ENCODE measurements at regions not wholly inside any gene's neighbourhood (a gene's known extent, or its start where the extent isn't known, plus 50 kb on each side); places are given as distances from the start of the nearest gene placed in this dataset.

DNA sequence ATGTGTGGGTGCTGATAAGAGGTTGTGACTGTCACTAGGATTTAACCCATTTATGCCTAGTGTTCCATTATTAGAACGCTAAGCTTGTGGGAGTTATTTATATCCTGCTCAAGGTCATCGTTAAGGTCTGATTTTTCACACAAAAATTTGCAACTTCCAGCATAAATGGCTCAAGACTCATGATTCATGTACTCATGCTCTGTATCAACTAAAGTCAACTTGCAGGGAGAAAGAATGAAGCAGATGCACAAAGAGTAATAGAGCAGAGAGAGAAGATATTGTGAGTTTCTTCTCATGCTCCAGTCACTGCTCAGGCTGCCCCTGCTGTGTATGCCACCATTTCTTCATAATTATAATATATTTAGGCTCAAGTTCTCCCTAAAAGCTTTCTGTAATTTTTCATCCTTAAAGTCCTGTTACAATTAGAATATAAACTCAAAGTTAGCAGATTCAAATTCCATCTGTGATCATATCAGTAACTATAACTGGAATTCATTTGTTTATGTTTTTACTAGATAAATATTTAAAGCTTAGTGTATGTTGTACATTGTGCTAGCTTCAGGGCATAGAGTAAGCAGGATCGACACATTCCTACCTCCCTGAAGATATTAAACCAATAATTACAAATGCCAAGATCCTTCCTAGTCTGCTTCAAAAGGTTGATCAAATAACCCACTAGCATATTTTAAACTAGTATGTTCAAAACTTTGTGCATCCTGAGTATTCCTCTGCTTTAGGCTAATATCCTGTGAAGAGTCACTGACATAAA, 136.7 kb downstream of the NUDT12 start:
- TF ChIP-seq EZH2 (IDR thresholded peaks at IDR 0.05; ENCODE audit: borderline replicate concordance, insufficient read depth, low read depth, low read length, poor library complexity, severe bottlenecking), result no peak
- TF ChIP-seq, protein P1, sequence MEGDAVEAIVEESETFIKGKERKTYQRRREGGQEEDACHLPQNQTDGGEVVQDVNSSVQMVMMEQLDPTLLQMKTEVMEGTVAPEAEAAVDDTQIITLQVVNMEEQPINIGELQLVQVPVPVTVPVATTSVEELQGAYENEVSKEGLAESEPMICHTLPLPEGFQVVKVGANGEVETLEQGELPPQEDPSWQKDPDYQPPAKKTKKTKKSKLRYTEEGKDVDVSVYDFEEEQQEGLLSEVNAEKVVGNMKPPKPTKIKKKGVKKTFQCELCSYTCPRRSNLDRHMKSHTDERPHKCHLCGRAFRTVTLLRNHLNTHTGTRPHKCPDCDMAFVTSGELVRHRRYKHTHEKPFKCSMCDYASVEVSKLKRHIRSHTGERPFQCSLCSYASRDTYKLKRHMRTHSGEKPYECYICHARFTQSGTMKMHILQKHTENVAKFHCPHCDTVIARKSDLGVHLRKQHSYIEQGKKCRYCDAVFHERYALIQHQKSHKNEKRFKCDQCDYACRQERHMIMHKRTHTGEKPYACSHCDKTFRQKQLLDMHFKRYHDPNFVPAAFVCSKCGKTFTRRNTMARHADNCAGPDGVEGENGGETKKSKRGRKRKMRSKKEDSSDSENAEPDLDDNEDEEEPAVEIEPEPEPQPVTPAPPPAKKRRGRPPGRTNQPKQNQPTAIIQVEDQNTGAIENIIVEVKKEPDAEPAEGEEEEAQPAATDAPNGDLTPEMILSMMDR (IDR thresholded peaks at IDR 0.05), result no peak
